SKM-1 treated with dmso at 0.1 percent for 144 hours (cell line): ENCODE measurements at regions not wholly inside any gene's neighbourhood (a gene's known extent, or its start where the extent isn't known, plus 50 kb on each side); places are given as distances from the start of the nearest gene placed in this dataset.

ENCODE experiments used
- DNase-seq: peaks from one replicate; lab custom pipeline; 2025; ENCODE audit not compliant: unreplicated experiment; lab: John Stamatoyannopoulos, UW

DNA sequence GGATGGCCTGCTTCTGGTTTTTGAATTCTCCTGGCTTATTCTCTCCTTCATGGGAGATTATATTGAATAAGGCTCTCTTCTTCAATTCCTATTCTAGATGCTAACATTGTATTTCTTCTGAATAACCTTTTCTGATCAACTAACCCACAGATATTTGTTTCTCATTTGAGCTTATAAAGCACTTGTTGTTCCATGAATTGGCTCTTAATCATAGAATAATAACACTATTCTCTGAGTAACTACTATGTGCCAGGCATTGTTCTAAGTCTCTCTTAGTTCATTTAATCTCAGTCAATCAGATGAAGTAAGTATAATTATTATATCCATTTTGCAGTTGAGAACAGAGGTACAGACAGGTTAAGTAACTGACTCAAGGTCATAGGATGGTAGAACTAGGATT is 136.3 kb upstream of the MLIP start:
- DNase-seq: no peak

DNA sequence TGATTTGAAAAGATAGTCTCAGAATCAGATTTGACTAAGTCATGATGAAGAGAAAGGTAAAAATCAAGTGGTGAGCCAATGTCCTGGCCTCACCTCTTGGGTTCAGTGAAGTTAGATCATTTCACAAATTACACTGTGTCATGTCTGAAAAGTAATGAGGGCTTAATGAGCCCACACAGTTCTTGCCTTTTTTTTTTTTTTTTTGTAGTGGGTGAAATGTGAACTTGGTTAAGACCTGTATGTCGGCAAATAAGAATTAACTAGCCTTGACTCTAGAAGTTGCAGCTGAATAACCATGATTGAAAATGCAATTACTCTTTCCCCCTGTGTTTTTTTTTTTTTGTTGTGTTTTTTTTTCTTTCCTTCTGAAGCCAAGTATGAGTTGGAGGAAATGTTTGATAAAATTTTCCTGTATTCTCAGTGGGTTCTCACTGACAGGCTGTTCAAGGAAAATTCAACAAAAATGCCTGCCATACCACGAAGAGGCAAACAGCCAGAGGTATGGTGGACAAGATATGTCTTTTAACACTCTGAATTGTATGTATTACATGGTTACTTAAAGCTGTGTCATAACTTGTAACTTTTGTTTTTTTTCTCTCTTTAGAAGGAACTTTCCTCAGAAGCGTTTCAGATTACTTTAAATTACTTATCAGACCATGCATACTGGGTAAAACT is 135.2 kb upstream of the MLIP start:
- no peak for DNase-seq

DNA sequence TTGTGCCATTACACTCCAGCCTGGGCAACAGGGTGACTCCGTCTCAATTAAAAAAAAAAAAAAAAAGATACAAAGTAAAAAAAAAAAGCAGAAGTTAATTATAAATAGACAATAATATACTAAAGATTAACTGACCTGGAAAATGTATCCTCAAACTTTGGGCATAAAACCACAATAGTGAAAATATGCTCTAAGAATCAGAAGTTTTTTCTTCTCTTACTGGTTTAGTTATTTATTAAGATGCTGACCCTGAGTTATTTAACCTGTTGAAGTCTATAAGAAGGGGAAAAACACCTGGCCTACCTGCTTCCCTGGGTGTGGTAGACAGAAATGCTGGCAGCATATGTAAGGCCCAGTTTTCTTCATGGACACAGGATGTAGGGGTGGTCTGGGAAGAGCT is 133.7 kb upstream of the MLIP start:
- DNase-seq: no peak

DNA sequence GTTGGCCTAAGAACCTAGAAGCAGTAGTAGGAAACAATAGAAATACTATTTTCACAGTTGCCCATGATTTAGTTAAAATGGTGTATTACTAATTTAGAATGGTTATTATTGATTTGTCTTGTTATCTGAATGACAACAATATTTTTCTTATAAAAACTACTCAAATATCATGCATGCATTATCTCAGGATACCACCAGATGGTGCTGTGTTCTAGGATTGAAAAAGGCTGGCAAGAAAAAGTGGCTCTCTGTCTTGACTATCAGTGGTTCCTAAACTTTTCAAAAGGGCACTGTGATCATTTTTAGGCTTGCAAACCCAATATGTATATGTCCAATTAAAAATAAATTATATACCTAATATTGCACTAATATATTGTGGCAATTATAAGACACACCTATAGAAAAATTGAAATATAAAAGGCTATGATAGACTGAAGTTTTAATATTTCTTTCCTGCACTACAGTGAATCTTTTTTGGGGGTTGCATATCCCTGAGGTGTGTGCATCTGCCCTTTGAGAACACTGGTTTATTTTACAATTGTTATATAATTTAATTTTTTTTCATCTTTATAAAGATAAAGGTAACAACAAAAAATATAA is 131.7 kb upstream of the MLIP start:
- DNase-seq: peak; percentile 34

DNA sequence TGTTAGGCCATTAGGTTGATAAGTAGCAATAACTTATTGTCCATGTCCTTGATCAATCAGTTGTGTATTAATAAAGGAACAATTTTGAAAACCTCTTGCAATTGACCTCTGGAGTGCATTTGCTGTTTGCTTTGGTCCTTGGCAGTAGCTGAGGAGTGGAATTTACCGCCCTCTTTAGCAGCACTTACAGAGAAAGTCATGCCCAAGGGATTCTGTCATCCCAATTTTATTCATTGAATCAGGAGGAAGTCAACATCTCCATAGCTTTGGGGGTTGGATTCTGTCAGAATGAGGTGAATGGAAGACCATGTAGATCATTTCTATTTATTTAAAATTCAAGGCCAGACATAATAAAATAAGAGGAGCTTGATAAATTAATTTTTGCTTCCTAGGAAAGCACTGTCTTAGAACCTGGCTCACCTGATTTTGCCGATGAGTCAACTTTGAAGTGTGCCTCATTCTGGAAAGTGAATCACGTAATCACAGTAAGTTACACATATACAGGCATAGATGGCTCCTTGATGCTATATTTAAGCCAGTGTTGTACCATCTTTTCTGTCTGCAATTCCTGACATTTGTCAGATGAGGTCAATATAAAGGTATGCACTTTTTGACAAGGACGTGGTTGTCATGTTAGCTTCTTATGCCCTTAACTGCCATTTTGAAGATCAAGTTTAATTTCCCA is 128.7 kb upstream of the MLIP start:
- DNase-seq: no peak

DNA sequence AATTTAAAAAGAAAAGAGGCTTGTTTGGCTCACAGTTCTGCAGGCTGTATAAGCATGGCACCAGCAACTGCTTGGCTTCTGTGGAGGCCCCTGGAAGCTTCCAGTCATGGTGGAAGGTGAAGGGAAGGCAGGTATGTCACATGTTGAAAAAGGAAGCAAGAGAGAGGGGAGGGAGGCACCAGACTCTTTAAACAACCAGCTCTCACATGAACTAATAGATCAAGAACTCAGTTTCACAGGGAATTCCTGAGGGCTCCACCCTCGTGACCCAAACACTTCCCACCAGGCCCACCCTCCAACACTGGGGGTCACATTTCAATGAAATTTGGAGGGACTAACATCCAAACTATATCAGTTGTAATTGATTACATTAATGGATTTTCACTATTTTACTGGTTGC is 127.9 kb upstream of the MLIP start:
- no peak for DNase-seq

DNA sequence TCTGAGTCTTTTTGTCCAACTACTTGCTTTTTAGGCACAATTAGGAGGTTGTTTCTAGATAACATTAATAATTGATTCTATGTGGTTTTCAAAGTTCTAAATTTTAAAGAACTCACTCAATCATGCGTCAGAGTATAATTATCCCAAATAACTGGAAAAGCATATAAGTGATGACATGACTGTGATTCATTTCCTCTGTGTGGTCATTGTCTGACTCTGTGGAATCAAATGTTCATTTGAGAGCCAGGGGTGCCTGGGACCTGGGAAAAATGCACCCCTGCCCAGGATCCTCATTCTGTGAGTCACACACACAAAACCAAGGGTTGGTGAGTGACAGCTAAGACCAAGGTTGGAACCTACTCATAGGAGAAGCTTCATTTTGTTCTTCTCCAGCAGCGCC is 127.1 kb upstream of the MLIP start:
- no peak for DNase-seq

DNA sequence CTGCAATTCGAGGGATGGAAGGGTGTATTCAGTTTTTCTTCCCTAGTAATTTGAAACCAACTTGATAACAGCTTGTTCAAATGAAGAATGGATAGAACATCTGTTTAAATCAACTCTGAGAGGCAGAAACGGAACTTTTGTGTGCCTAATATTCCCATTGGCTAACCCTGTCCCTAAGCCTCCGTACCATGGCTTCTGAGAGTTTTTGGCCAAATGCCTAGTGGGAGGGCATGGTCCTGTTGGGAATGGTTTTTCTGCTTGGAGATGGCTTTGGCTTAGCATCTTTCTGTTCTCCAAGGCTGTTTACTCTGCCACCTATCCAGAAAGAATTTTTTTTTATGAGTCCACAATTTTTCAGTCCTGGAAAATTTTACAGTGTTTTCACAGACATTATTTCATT is 126.7 kb upstream of the MLIP start:
- no peak for DNase-seq

DNA sequence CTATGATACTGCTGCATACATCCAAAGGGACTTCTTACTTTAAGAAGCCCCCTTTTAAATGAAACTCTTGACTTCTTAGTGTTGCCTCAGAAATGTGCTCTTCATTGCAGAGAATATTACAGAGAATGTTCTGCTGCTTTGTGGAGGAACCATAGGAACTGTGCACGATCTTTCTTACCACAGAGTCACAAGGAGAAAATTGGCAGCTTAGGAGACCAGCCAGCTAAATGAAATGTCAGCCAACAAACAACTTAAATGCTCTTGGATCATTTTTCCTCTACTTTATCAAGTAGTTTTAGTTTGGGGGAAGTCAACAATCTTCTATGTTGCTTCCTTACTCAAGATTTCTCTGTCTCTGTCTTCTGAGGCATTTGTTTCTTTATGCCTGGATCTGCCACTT is 125.9 kb upstream of the MLIP start:
- no peak for DNase-seq

DNA sequence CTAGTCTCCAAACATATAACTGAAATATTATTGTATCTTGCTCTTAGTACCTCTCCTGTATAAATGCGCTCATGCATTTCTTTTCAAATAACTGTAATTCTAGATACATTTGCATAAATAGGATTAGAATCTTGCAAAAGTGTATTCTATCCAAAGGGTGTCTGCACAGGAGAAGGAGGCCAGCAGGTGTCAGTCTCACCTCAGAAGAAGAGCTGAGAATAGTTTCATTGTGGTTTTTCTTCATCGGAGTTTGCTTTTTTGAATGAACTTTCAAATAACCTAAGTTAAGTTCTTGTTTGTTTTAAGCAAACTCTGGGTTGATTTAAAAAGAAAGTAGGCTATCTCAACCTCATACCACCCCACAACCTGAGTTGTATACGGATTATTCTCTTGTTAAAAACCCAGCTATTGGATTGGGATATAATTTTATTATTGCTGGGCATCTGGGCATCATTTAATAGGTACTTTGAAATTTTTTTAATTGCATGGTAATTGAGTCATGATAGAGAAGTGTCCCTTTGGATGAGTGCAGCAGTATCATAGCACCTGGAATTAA is 125.0 kb upstream of the MLIP start:
- peak; percentile 31 for DNase-seq

DNA sequence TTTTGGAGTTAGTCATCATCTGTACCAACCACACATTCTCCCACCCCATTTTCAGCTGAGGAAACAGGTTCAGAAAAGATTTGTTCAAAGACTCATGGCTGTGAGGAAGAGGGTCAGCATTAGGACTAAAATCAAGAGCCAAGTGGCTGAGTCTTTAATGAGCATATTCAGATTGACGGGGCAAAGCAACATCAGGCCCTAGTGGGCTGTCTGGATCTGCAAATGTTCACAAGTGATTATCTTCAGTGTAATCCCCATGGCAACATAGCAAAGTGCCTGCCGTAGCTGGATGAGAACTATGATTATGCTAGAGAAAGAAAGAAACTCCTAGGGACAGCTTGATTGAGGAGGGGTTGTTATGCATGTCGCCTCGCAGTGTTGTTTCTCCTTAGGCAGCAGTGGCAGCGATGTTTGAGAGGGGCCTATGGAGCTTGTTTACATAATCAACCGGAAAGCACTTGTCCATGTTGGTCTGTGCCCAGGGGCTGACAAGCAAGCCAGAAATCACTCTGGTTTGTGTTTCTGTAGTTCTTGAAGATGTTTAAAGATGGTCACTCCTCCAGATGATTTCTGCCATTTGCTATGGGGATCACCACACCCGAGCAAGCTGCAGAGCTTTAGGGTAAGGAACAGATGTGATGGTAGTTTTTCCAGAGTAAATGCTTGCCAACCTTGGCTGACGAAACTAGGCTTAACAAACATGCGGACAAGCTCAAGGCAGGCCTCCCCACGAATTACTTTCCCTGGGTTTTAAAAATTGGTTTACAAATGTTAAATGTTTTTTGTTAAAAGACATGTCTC is 124.3 kb upstream of the MLIP start:
- DNase-seq: no peak

DNA sequence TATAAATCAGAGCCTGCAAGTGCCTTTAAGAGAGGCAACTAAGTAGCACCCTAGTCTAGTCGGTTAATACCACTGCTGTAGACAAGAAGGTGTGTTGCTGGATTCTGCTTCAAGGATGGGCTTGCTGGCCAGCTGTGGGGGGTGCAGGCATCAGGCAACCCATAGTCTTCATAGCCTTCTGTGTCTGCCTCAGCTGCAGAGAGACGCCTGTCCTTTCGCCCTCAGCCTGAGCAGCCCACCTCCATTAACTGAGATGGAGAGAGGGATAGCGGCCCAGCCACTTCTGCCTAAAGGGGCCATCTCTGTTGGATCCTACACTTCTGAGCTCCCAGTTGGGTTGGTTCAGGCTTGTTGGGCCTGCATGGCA is 123.7 kb upstream of the MLIP start:
- DNase-seq: no peak

DNA sequence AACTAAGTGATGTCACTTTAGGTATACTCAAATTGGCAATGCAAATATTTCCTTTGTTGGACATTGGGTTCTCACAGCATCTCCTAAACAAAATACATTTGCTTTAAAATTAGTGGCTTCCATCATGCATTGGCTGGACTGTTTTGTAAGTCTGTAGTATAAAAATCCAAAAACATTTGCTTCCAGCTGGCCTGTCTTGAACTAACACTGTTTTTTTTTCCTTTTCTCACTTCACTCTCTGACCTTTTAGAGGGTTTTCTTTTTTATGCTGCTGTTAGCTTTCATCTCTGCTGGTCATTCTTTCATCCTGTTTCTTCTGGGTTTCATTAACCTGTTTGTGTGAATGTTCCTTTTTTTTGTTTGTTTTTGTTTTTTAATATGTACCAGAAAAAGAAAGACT is 121.7 kb upstream of the MLIP start:
- DNase-seq: no peak

DNA sequence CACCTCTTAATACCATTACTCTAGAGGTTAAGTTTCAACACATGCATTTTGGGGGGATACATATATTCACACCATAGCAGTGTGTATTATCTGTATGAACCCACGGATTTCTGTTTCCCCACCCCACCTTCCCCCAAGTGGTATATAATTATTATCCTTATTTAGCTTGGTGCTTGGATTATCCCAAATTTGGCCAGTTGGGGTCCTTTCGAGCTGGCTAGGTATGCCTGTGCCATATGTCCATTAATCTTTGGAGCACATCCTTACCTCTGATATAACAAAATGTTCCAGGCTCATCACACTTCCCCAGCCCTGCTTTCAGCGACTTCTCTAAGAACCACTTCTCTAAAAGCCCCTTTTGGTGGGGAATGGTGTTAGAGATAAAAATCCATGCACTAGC is 118.7 kb upstream of the MLIP start:
- DNase-seq: no peak

DNA sequence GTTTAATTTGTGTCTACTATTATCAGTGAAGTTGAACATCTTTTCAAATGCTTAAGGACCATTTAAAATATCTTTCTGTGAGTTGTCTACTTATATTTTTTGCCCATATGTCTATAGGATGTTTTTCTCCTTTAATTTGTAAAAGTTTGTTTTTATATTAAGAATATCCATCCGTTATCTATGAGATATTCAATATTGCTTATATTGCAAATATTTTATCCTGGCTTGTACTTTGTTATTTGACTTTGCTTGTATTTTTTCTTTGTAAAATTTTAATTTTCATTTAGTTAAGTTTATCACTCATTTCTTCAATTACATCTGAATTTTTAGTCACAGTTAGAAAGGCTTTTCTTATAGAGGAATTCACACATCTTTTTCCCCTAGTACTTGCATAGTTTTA is 117.0 kb upstream of the MLIP start:
- no peak for DNase-seq

DNA sequence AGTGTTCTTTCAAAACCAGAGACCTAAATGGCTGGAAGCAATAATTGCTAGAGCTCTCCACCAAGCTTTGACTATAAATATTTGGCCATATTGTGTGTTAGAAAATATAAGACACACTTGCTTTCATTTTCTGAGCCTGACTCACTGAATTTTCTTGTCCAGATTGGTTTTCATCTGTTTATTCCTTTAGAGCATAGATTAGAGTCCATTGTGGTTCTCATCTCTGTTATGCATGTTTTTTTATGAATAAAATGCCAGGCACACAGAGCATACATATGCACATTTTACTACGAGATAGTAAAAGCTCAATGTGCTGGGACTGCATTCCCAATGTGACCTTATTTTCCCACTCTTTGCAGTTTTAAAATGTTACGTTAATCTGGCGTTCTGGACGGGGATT is 115.3 kb upstream of the MLIP start:
- no peak for DNase-seq

DNA sequence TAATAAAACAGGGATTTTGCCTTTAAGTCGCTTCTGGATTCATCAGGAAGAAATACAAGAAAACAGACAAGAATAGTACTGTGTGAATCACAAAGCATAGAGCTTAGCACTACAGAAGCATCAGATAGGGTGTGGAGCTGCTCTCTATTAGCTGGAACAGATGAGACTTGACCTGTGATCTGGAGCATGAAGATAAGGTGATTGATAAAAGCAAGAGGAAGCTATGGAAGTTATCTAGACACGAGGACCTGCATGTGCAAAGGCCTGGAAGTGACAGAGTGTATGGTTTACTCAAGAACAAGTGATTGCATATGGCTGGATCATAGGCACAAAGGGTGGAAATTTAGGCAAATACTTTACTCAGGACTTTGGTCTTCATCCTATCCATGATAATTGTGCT is 112.9 kb upstream of the MLIP start:
- DNase-seq: no peak

DNA sequence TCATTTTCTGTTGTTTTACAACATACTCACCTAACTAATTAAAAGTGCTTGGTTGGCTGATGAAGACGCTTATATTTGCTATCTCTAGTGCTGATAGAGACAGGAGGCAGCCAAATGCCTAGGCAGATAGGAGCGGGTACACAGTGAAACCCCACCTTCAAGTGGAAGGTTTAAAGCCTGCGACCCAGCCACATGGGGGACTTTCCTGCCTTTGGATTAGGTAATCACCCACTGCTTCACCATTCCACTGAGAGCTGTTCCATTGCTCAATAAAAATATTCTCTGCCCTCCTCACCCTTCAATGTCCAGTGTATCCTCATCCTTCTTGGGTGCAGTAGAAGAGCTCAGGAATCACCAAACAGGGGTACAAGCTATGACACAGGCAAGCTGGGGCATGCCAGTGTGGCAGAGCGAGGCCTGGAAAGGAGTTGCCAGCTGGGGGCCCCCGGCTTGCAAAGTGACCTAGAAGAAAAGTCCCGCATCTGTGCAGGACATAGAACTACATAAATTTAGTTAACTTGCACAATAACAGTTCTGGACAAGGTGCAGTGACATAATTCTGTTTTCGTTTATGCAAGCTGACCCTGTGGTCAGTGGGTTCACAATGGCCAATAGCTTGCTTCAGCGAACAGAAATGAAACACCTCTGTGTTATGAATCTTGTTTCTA is 112.0 kb upstream of the MLIP start:
- no peak for DNase-seq

DNA sequence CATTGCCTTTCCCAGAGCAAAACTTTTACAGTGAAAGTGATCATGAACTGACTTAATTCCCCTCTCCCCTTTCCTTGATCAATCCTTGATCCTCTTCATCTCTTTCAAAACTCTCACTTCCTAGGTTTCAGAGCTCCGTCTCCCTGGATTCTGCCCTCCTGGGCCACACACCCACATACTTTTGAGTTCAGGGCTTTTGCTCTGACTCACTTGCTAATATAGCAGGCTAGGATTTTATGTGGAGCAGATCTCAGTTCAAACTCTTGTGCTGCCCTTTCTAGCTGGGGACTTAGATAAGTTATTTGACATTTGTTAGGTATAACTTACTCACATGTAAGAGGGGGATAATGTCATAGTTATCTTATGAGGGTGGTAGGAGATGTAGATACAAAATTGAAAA is 109.1 kb upstream of the MLIP start:
- no peak for DNase-seq

DNA sequence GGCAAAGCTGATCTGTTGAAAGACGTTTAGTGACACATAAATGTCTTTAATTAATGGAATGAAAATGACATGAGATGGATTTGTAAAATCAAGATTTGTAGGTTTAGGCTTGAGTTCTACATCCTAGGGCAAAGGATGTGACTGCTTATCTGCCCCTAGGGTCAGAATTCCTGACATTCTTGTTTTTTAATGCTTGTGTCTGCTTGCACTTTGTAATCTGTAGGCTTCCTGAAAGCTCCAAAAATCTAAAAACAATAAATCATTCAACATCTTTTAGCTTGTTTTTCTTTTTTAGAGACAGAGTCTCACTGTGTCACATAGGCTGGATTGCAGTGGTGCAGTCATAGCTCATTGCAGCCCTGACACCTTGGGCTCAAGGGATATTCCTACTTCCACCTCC is 107.9 kb upstream of the MLIP start:
- no peak for DNase-seq

DNA sequence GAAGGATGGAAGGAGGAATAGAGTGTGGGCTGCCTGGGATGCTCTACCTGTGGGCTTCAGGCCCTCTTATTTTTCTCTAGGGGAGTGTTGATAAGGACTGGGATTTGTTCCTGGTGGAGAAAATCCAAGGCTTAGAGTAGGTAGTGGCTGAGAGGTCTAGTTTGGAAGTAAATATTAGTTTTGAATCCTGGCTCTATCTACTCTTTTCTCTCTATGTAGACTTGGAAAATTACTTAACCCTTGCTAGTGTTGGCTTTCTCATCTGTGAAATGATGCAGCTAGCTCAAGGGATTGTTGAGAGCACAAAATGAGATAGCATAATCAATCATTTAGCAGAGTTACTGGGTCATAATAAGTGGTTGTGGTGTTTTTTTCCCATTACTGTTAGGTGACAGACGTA is 102.7 kb upstream of the MLIP start:
- DNase-seq: no peak
